Brain microvascular endothelial cell (primary cell): ENCODE measurements at regions not wholly inside any gene's neighbourhood (a gene's known extent, or its start where the extent isn't known, plus 50 kb on each side); places are given as distances from the start of the nearest gene placed in this dataset.
"Not testable (repeated sequence)": the region's sequence is repeated elsewhere in the genome, so short reads cannot be mapped to it uniquely, and the experiment has no call there.

ENCODE experiments used
- DNase-seq: peaks from one replicate; pipeline ENCODE4 v3.0.0-alpha.2; 2020
- H3K27ac ChIP-seq: fragments of 250-450 bp; sonication (Bioruptor Pico); 2 replicates; pipeline ENCODE4 v1.5.1; 2020; ENCODE audit warnings: mild to moderate bottlenecking, moderate library complexity
- H3K27me3 ChIP-seq: fragments of 250-450 bp; sonication (Bioruptor Pico); replicated peaks from 2 replicates; pipeline ENCODE4 v1.5.1; 2020; ENCODE audit warnings: mild to moderate bottlenecking
- H3K36me3 ChIP-seq: fragments of 250-450 bp; sonication (Bioruptor Pico); replicated peaks from 2 replicates; pipeline ENCODE4 v1.5.1; 2020; ENCODE audit warnings: mild to moderate bottlenecking
- H3K4me3 ChIP-seq: 2 replicates; pipeline ENCODE4 v1.5.1; 2011; ENCODE audit warnings: low read depth, mild to moderate bottlenecking, control low read depth, low read length, moderate library complexity
- in situ Hi-C: cut with HindIII; loops from 2 replicates; pipeline ENCODE4 v1.10.0; 2017; ENCODE audit warnings: low sequenced_read_pairs, low pct_ligation_motif_present
- TF ChIP-seq, protein P1 (sequence below): IDR thresholded peaks from 2 replicates; pipeline ENCODE4 v1.5.1; 2011; ENCODE audit warnings: low read depth, mild to moderate bottlenecking, moderate library complexity, low read length, control low read depth, inconsistent platforms; ENCODE audit errors: missing control alignments

DNA sequence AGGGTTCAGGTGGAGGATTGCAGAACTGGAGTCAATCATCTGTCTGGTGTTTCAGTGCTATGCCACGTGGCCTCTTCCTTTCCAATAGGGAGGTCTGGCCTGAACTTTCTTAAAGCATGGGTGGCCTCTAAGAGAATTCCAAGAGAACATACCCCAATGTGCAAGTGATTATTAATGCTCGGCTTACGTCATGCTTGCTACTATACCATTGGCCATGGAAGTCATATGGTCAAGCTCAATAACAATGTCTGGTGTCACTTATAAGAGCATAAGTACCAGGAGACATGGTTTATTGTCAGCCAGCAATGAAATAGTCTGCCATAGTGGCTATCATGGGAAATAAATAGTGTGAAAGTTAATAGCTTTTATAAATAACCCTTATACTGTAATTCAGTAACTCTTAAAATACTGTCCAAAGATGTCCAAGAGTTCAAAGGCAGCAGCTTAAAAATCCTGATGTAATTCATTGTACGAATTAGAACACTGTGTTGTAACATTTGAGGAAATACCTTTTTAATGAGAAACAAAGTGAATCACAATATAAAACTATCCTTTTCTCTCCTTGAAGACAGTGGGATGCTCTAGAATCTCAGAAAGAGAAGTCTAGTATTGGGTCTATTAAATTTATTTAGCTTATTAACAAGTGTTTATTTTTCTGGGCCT, 355.4 kb upstream of the PRR16 start:
- DNase-seq = no peak
- Histone ChIP-seq H3K27me3 (no peaks in the 10 kb centered on the region), H3K36me3 (no peaks in the 10 kb centered on the region), H3K4me3 (no peak overlapping the region), H3K27ac (no peak overlapping the region)
- in situ Hi-C loops = no loop called here
- TF ChIP-seq, protein P1, sequence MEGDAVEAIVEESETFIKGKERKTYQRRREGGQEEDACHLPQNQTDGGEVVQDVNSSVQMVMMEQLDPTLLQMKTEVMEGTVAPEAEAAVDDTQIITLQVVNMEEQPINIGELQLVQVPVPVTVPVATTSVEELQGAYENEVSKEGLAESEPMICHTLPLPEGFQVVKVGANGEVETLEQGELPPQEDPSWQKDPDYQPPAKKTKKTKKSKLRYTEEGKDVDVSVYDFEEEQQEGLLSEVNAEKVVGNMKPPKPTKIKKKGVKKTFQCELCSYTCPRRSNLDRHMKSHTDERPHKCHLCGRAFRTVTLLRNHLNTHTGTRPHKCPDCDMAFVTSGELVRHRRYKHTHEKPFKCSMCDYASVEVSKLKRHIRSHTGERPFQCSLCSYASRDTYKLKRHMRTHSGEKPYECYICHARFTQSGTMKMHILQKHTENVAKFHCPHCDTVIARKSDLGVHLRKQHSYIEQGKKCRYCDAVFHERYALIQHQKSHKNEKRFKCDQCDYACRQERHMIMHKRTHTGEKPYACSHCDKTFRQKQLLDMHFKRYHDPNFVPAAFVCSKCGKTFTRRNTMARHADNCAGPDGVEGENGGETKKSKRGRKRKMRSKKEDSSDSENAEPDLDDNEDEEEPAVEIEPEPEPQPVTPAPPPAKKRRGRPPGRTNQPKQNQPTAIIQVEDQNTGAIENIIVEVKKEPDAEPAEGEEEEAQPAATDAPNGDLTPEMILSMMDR = no peak

DNA sequence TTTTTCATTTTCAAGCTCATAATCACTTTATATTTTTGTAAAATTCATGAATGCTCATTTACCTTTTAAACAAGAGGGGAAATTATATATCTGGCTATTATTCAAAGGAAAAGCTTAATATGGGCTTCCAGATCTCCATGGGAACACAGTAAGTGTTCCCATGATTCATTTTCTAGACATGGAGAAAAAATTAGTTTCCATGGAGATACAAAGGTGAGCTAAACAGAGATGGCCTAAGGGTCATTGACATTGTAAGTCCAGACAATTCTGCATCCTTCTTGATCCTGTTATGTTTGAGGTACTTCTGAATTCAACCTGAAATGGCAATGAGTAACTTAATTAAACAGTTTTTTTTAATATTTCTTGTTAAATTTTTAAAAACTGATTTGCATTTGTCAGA, 341.4 kb upstream of the PRR16 start:
- no peak for DNase-seq
- in situ Hi-C loops = no loop called here
- H3K36me3 ChIP-seq = no peaks in the 10 kb centered on the region
- no peaks in the 10 kb centered on the region for H3K27me3 ChIP-seq
- H3K27ac ChIP-seq = no peak overlapping the region
- TF ChIP-seq, protein P1 = no peak
- H3K4me3 ChIP-seq = no peak overlapping the region

- H3K27me3 ChIP-seq = no peaks in the 10 kb centered on the region
- no peak overlapping the region for H3K4me3 ChIP-seq
- TF ChIP-seq, protein P1 = no peak
These were observed 340.1 kb upstream of the PRR16 start for GRCh38 chr5:120124031-120124430.

GRCh38 chr5:120124961-120125360, 339.1 kb upstream of the PRR16 start:
- Histone ChIP-seq H3K27ac (no peak overlapping the region), H3K36me3 (no peaks in the 10 kb centered on the region), H3K4me3 (no peak overlapping the region), H3K27me3 (no peaks in the 10 kb centered on the region)
- no peak for DNase-seq
- in situ Hi-C loops = no loop called here
- TF ChIP-seq, protein P1 = no peak

More at GRCh38 chr5:120124031-120124430, 340.1 kb upstream of the PRR16 start:
- Histone ChIP-seq H3K27ac (no peak overlapping the region), H3K36me3 (no peaks in the 10 kb centered on the region)
- no peak for DNase-seq
- in situ Hi-C loops = no loop called here

- H3K27ac ChIP-seq, H3K27me3 ChIP-seq, H3K4me3 ChIP-seq, DNase-seq, H3K36me3 ChIP-seq, in situ Hi-C loops: not testable (repeated sequence)
These were observed 331.8 kb upstream of the PRR16 start for GRCh38 chr5:120132347-120132746.

- TF ChIP-seq, protein P1 = no peak
- H3K27me3 ChIP-seq = no peaks in the 10 kb centered on the region
- no peak for DNase-seq
- H3K36me3 ChIP-seq = no peaks in the 10 kb centered on the region
- no peak overlapping the region for H3K27ac ChIP-seq
- no peak overlapping the region for H3K4me3 ChIP-seq
- in situ Hi-C loops = no loop called here
These were observed 329.2 kb upstream of the PRR16 start for GRCh38 chr5:120134944-120135343.
